Vagina (tissue), 2 donors: ENCODE measurements at regions not wholly inside any gene's neighbourhood (a gene's known extent, or its start where the extent isn't known, plus 50 kb on each side); places are given as distances from the start of the nearest gene placed in this dataset.

Experiments used
- DNase-seq, 2 donors: peaks; one replicate each; pipeline ENCODE4 v3.0.0-alpha.2; 2017; ENCODE audit errors: extremely low spot score in 2 of 2
- H3K27ac ChIP-seq: fragments of 200-600 bp; sonication (generic); one replicate; pipeline ENCODE4 v1.5.1; 2019
- H3K27me3 ChIP-seq: fragments of 200-600 bp; sonication (generic); one replicate; pipeline ENCODE4 v1.5.1; 2019
- H3K36me3 ChIP-seq, 2 donors: fragments of 200-600 bp; sonication (generic); one replicate each; pipeline ENCODE4 v1.5.1; 2017 to 2019
- H3K4me1 ChIP-seq: fragments of 200-600 bp; sonication (generic); one replicate; pipeline ENCODE4 v1.5.1; 2019
- H3K4me3 ChIP-seq, 2 donors: fragments of 200-600 bp; sonication (generic); 1 replicate in 1 of 2; 2 replicates in 1 of 2; pipeline ENCODE4 v1.5.1; 2016 to 2019
- H3K9me3 ChIP-seq: fragments of 200-600 bp; sonication (generic); one replicate; pipeline ENCODE4 v1.5.1; 2019
- CTCF ChIP-seq, 3 experiments: fragments of 450-650 bp in 2 of 3; fragments of 200-600 bp in 1 of 3; sonication (generic) in 1 of 3; IDR thresholded peaks; one replicate each; pipeline ENCODE4 v1.5.1; 2017 to 2019; ENCODE audit warnings: antibody characterized with exemption in 3 of 3, mild to moderate bottlenecking in 2 of 3, moderate library complexity in 2 of 3
- POLR2A ChIP-seq, 2 donors: fragments of 450-650 bp; IDR thresholded peaks; one replicate each; pipeline ENCODE4 v1.6.1; 2017; ENCODE audit warnings: antibody characterized with exemption in 2 of 2, mild to moderate bottlenecking in 2 of 2, moderate library complexity in 2 of 2
- POLR2AphosphoS5 ChIP-seq, 2 donors: sonication (generic); formaldehyde crosslinking; IDR thresholded peaks; one replicate each; pipeline ENCODE4 v1.9.0; 2017; ENCODE audit warnings: antibody characterized with exemption in 2 of 2, mild to moderate bottlenecking in 2 of 2, low read depth in 1 of 2; ENCODE audit not compliant: insufficient read depth in 1 of 2
- intact Hi-C: fragments of 100-400 bp; cut with DNase I; formaldehyde crosslinking; loops from one replicate; pipeline ENCODE4 v1.15.1; 2023

GRCh38 chr11:90564531-90564930, 341.7 kb upstream of the CHORDC1 start:
- Histone ChIP-seq H3K36me3 (no peaks in the 10 kb centered on the region), H3K4me1 (no peaks in the 10 kb centered on the region), H3K9me3 (no peaks in the 10 kb centered on the region), H3K27me3 (no peaks in the 10 kb centered on the region), H3K27ac (no peak overlapping the region), H3K4me3 (no peak overlapping the region)
- no peak for DNase-seq
- intact Hi-C loops, result no loop called here
- no peak for TF ChIP-seq POLR2AphosphoS5 (IDR thresholded peaks at IDR 0.05; ENCODE audit: insufficient read depth in 1 of 2, low read depth in 1 of 2)

DNA sequence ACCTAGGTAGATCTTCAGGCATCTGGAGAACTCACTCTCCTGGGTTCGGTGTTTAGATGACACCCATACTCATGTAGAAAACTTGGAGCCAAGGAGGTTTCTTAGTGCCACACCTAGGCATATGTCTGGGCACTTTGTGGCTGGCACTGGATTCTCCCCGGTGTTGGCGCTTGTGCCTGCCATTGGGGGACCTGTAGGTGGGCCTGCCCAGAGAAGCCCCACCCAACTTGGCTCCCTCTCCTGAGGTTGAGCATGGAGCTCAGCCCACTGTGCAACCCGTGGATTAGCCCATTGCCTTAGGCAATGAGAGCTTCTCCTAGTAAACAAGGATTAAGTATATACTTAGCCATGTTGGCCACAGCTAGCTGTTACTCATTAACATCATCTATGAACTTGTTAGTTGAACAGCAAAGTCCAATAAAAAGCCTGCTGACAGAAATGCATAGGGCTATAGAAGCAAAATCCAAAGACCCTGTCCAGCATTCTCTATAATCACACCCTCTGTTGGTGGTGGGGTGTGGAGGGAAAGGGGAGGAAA, 335.5 kb upstream of the CHORDC1 start:
- H3K27ac ChIP-seq, result no peak overlapping the region
- no peak for DNase-seq
- no peaks in the 10 kb centered on the region for H3K9me3 ChIP-seq
- no peaks in the 10 kb centered on the region for H3K36me3 ChIP-seq
- no peak overlapping the region for H3K4me3 ChIP-seq
- H3K27me3 ChIP-seq, result no peaks in the 10 kb centered on the region
- no peak for TF ChIP-seq POLR2AphosphoS5 (IDR thresholded peaks at IDR 0.05; ENCODE audit: insufficient read depth in 1 of 2, low read depth in 1 of 2)
- TF ChIP-seq POLR2A (IDR thresholded peaks at IDR 0.05), result no peak
- TF ChIP-seq CTCF (IDR thresholded peaks at IDR 0.05), result no peak
- intact Hi-C loops, result no loop called here
- H3K4me1 ChIP-seq, result no peaks in the 10 kb centered on the region

DNA sequence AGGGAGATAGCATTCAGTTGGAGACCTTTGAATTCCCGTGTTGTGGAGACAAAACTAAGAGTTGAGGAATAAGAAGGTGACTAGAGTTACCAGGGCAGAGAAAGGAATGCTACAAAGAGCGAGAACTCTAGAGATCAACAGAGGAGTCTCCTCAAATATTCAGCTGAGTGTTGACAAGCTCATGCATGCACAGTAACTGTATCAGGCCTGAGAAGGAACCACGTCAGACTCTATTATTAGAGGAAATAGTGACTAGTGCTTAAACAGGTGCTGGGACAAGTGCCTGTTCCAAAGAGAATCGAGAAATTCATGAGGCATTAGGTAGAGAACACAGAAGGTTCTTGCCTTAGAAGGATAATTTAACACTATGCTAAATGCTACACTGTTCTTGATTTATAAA, 333.8 kb upstream of the CHORDC1 start:
- no peaks in the 10 kb centered on the region for H3K9me3 ChIP-seq
- TF ChIP-seq POLR2AphosphoS5 (IDR thresholded peaks at IDR 0.05; ENCODE audit: insufficient read depth in 1 of 2, low read depth in 1 of 2) (no peak), CTCF (IDR thresholded peaks at IDR 0.05) (no peak), POLR2A (IDR thresholded peaks at IDR 0.05) (no peak)
- H3K36me3 ChIP-seq, result no peaks in the 10 kb centered on the region
- H3K4me1 ChIP-seq, result no peaks in the 10 kb centered on the region
- intact Hi-C loops, result no loop called here
- H3K27me3 ChIP-seq, result no peaks in the 10 kb centered on the region
- DNase-seq, result no peak
- no peak overlapping the region for H3K4me3 ChIP-seq
- no peak overlapping the region for H3K27ac ChIP-seq

DNA sequence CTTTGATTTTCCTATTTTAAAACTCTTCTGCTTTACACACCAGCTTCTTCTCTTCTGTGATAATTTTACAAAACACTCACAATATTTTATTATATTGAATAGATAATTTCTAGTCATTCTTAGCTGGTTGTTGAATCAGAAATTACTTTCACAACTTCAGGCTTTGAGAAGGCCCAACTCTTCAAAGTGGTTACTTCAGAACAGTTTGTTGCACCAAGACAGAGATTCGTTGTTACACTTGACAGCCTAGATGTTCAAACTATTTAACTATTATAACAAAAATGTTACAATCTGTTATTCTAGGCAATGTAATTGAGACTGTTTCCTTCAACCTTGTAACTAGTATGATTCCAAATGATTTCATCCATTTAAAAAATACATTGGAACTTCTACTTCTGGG, 333.2 kb upstream of the CHORDC1 start:
- no peak for DNase-seq
- Histone ChIP-seq H3K4me3 (no peak overlapping the region), H3K36me3 (no peaks in the 10 kb centered on the region), H3K27me3 (no peaks in the 10 kb centered on the region), H3K9me3 (no peaks in the 10 kb centered on the region), H3K4me1 (no peaks in the 10 kb centered on the region), H3K27ac (no peak overlapping the region)
- TF ChIP-seq POLR2AphosphoS5 (IDR thresholded peaks at IDR 0.05; ENCODE audit: insufficient read depth in 1 of 2, low read depth in 1 of 2) (no peak), POLR2A (IDR thresholded peaks at IDR 0.05) (no peak), CTCF (IDR thresholded peaks at IDR 0.05) (no peak)
- intact Hi-C loops, result no loop called here

- no peak for DNase-seq
- intact Hi-C loops, result no loop called here
- Histone ChIP-seq H3K27ac (no peak overlapping the region), H3K27me3 (no peaks in the 10 kb centered on the region), H3K36me3 (no peaks in the 10 kb centered on the region), H3K4me1 (no peaks in the 10 kb centered on the region), H3K9me3 (no peaks in the 10 kb centered on the region), H3K4me3 (no peak overlapping the region)
- TF ChIP-seq POLR2AphosphoS5 (IDR thresholded peaks at IDR 0.05; ENCODE audit: insufficient read depth in 1 of 2, low read depth in 1 of 2), result no peak
- TF ChIP-seq POLR2A (IDR thresholded peaks at IDR 0.05), result no peak
- TF ChIP-seq CTCF (IDR thresholded peaks at IDR 0.05), result no peak
Observed at GRCh38 chr11:90555477-90555876, 332.6 kb upstream of the CHORDC1 start.
